ENCODE measurements at regions not wholly inside any gene's neighbourhood (a gene's known extent, or its start where the extent isn't known, plus 50 kb on each side); places are given as distances from the start of the nearest gene placed in this dataset.

DNA sequence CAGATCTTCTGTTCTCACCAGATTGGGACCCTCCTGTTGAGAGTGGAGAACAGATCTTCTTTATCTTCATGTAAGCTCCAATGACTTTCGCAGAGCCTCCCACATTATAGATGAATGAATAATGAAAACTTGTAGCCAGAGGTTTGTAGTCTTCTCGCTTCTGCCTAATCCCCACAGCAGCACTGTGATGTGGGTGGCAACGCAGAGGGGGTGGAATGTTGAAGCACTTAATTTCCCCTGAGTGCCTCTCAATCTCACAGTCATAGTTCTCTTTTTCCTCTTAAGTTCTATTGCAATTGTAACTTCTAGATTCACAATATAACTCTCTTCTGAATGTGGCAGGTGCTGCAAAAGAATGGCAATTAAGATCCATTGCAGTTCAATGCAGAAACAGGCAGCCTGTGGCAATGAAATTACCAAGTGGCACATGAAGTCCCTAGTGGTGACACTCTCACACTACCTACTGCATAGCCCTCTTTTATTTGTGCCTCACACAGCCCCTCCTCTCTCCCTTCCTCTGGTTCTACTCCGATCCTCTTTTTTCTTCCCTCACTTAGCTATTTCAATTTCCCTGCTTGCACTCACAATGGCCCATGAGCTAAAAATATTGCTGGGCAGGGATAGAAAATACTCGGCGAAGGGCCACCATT, 281.9 kb downstream of the UBE3D start:
- no peak for DNase-seq
- in situ Hi-C loops (cut with MboI) = no loop called here
- no peak for TF ChIP-seq EZH2phosphoT487 (IDR thresholded peaks at IDR 0.05; ENCODE audit: insufficient read depth, low read depth)
- TF ChIP-seq EZH2 (IDR thresholded peaks at IDR 0.05; ENCODE audit: insufficient read depth, poor library complexity, severe bottlenecking) = no peak
- WGBS, 2 experiments (ENCODE audit: low coverage in 1 of 2, low lambda C conversion rate in 2 of 2, missing lambda C conversion rate in 2 of 2) = 52 to 56% methylated on average over 6 of the region's 6 CpGs
- Histone ChIP-seq H3F3A (ENCODE audit: insufficient read depth) (no peaks in the 10 kb centered on the region), H3K9me3 (ENCODE audit: low read depth) (no peaks in the 10 kb centered on the region), H2AFZ (no peak overlapping the region), H4K20me1 (ENCODE audit: insufficient read depth) (no peaks in the 10 kb centered on the region), H3K4me1 (ENCODE audit: insufficient read depth) (peaks cover 7% of the 10 kb centered on the region; the same call in 1 of the 2 replicates), H3K4me2 (ENCODE audit: unreplicated experiment) (no peak overlapping the region), H3K27ac (no peak overlapping the region), H3K4me3 (no peak overlapping the region), H3K79me2 (ENCODE audit: insufficient read depth) (no peaks in the 10 kb centered on the region), H3K9me2 (ENCODE audit: insufficient read depth) (no peaks in the 10 kb centered on the region), H3K27me3 (replicated peaks; ENCODE audit: insufficient read depth) (no peaks in the 10 kb centered on the region), H3K36me3 (ENCODE audit: low read depth) (no peaks in the 10 kb centered on the region), H3K9ac (no peak overlapping the region)

DNA sequence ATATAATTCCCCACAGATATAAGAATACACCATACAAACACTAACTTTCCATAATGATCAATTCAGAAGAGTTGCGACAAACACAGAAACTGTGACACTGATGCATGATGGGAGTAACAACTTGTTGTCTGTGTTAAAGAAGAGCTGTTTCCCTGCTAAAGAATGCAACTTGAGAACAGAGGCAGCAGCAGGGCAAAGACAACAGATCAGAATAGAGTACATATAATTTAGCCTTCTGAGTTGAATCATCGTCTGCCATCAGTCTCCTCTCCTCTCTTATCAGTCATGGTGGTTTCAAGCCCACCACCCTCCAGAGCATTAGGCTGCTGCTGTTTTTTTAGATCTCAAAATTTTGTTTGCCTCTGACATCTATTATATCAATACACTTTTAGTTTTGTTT, 280.4 kb downstream of the UBE3D start:
- DNase-seq = no peak
- Histone ChIP-seq H3K4me1 (ENCODE audit: insufficient read depth) (peaks cover 7% of the 10 kb centered on the region; the same call in 1 of the 2 replicates), H3K9me3 (ENCODE audit: low read depth) (no peaks in the 10 kb centered on the region), H3K27me3 (replicated peaks; ENCODE audit: insufficient read depth) (no peaks in the 10 kb centered on the region), H3K79me2 (ENCODE audit: insufficient read depth) (no peaks in the 10 kb centered on the region), H3F3A (ENCODE audit: insufficient read depth) (no peaks in the 10 kb centered on the region), H3K4me2 (ENCODE audit: unreplicated experiment) (no peak overlapping the region), H2AFZ (no peak overlapping the region), H3K9me2 (ENCODE audit: insufficient read depth) (no peaks in the 10 kb centered on the region), H3K36me3 (ENCODE audit: low read depth) (no peaks in the 10 kb centered on the region), H3K27ac (no peak overlapping the region), H4K20me1 (ENCODE audit: insufficient read depth) (no peaks in the 10 kb centered on the region), H3K4me3 (no peak overlapping the region), H3K9ac (no peak overlapping the region)
- no peak for TF ChIP-seq EZH2phosphoT487 (IDR thresholded peaks at IDR 0.05; ENCODE audit: insufficient read depth, low read depth)
- TF ChIP-seq EZH2 (IDR thresholded peaks at IDR 0.05; ENCODE audit: insufficient read depth, poor library complexity, severe bottlenecking) = no peak
- 52 to 59% methylated on average over 2 of the region's 2 CpGs for WGBS, 2 experiments (ENCODE audit: low coverage in 1 of 2, low lambda C conversion rate in 2 of 2, missing lambda C conversion rate in 2 of 2)
- in situ Hi-C loops (cut with MboI) = no loop called here

DNA sequence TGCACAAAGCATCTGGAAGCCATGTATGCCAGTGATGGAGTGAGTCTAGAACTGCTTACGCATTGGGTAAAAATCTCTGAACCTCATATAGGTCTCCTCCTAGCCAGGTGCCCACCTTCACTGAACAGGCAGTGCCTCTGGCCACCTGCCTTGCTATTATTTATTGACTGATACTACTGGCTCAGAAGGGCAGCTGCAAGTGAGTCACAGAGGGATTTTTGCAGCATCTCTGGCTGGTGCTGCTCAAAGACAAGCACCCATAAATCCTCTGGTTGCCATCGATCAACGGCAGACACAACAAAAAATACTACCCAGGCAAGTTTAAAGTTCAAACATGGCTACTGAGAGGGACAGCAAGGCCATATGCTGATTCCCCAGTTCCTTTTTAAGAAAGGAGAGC, 279.4 kb downstream of the UBE3D start:
- Histone ChIP-seq H3K27ac (no peak overlapping the region), H3K9me3 (ENCODE audit: low read depth) (no peaks in the 10 kb centered on the region), H3K4me1 (ENCODE audit: insufficient read depth) (peaks cover 7% of the 10 kb centered on the region; the same call in 1 of the 2 replicates), H3F3A (ENCODE audit: insufficient read depth) (no peaks in the 10 kb centered on the region), H4K20me1 (ENCODE audit: insufficient read depth) (no peaks in the 10 kb centered on the region), H3K9ac (no peak overlapping the region), H2AFZ (no peak overlapping the region), H3K27me3 (replicated peaks; ENCODE audit: insufficient read depth) (no peaks in the 10 kb centered on the region), H3K9me2 (ENCODE audit: insufficient read depth) (no peaks in the 10 kb centered on the region), H3K79me2 (ENCODE audit: insufficient read depth) (no peaks in the 10 kb centered on the region), H3K4me3 (no peak overlapping the region), H3K4me2 (ENCODE audit: unreplicated experiment) (no peak overlapping the region), H3K36me3 (ENCODE audit: low read depth) (no peaks in the 10 kb centered on the region)
- 27 to 28% methylated on average over 3 of the region's 3 CpGs for WGBS, 2 experiments (ENCODE audit: low coverage in 1 of 2, low lambda C conversion rate in 2 of 2, missing lambda C conversion rate in 2 of 2)
- TF ChIP-seq EZH2phosphoT487 (IDR thresholded peaks at IDR 0.05; ENCODE audit: insufficient read depth, low read depth) (no peak), EZH2 (IDR thresholded peaks at IDR 0.05; ENCODE audit: insufficient read depth, poor library complexity, severe bottlenecking) (no peak)
- in situ Hi-C loops (cut with MboI) = no loop called here
- DNase-seq = no peak

DNA sequence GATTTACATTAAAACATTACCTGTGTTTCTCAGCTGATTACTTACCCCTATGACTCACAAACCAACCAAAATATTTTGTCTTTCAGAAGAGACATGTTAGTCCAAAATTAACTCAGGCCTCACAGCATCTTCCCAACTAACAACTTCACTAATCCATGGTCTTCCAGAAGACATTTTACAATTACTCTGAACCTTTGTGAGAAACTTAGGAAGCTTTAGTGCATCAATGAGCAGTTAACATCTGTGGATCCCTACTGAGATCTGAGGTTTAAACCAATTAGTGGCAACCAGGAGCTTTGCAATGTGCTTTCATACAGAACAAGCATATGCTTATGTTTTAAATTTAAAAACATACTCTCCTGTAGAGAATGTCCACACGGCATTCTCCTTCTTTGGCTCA, 269.7 kb downstream of the UBE3D start:
- no peak for DNase-seq
- H3K4me3 ChIP-seq = no peak overlapping the region
- WGBS, 2 experiments (ENCODE audit: low coverage in 1 of 2, low lambda C conversion rate in 2 of 2, missing lambda C conversion rate in 2 of 2) = 0% methylated on average over 1 of the region's 1 CpG

More for the DNA sequence above, 269.7 kb downstream of the UBE3D start:
- Histone ChIP-seq H3K9ac (no peak overlapping the region), H3K4me1 (ENCODE audit: insufficient read depth) (no peaks in the 10 kb centered on the region), H2AFZ (no peak overlapping the region), H3K9me3 (ENCODE audit: low read depth) (no peaks in the 10 kb centered on the region), H3K27ac (no peak overlapping the region), H3F3A (ENCODE audit: insufficient read depth) (no peaks in the 10 kb centered on the region), H3K27me3 (replicated peaks; ENCODE audit: insufficient read depth) (peaks cover 4% of the 10 kb centered on the region), H3K36me3 (ENCODE audit: low read depth) (no peaks in the 10 kb centered on the region), H3K79me2 (ENCODE audit: insufficient read depth) (no peaks in the 10 kb centered on the region), H4K20me1 (ENCODE audit: insufficient read depth) (no peaks in the 10 kb centered on the region), H3K9me2 (ENCODE audit: insufficient read depth) (no peaks in the 10 kb centered on the region), H3K4me2 (ENCODE audit: unreplicated experiment) (no peak overlapping the region)
- in situ Hi-C loops (cut with MboI) = no loop called here
- TF ChIP-seq EZH2 (IDR thresholded peaks at IDR 0.05; ENCODE audit: insufficient read depth, poor library complexity, severe bottlenecking) (no peak), EZH2phosphoT487 (IDR thresholded peaks at IDR 0.05; ENCODE audit: insufficient read depth, low read depth) (no peak)

Data from GM23248 (cell line).